ENCODE measurements at regions not wholly inside any gene's neighbourhood (a gene's known extent, or its start where the extent isn't known, plus 50 kb on each side); places are given as distances from the start of the nearest gene placed in this dataset.

DNA sequence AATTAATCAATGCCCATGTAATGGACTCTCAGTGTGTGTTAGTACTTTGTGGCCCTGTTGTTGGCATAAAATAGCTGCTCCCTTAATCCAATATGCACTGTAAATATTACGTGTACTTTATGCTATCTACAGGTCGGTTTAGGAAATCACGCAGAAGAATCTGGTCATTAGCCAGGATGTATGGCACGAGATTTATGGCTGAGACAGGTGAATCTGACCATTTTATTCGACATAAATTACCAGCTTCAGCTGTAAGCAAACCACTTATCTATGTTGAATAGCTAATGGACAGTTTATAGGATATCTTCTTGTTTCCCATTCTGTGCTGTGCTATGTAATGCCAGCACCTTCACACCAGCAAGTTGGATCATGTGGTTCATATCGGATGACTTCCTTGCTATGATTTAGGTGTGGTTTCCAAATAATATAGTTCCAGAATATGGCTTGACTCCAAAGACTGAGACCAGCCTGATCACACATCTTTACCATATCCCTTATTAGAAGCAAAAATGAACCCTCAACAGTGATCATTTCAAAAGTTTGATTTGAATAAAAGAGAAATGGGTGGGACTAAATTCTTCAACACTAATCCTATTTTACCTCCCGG is 301.4 kb downstream of the AHR start:
- CTCF ChIA-PET = no interaction called here
- Mint-ChIP-seq H3K27me3 (peaks cover 7% of the 10 kb centered on the region), H3K4me1 (ENCODE audit: low read depth) (no peaks in the 10 kb centered on the region), H3K27ac (no peak overlapping the region), H3K9me3 (peaks cover 6% of the 10 kb centered on the region), H3K4me3 (no peak overlapping the region), H3K36me3 (ENCODE audit: low read depth) (no peaks in the 10 kb centered on the region)
- DNase-seq = no peak
- intact Hi-C loops (cut with micrococcal nuclease) = no loop called here
- ATAC-seq = no peak
- POLR2A ChIA-PET = no interaction called here
- TF ChIP-seq, protein P1, sequence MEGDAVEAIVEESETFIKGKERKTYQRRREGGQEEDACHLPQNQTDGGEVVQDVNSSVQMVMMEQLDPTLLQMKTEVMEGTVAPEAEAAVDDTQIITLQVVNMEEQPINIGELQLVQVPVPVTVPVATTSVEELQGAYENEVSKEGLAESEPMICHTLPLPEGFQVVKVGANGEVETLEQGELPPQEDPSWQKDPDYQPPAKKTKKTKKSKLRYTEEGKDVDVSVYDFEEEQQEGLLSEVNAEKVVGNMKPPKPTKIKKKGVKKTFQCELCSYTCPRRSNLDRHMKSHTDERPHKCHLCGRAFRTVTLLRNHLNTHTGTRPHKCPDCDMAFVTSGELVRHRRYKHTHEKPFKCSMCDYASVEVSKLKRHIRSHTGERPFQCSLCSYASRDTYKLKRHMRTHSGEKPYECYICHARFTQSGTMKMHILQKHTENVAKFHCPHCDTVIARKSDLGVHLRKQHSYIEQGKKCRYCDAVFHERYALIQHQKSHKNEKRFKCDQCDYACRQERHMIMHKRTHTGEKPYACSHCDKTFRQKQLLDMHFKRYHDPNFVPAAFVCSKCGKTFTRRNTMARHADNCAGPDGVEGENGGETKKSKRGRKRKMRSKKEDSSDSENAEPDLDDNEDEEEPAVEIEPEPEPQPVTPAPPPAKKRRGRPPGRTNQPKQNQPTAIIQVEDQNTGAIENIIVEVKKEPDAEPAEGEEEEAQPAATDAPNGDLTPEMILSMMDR (IDR thresholded peaks at IDR 0.05) = no peak

DNA sequence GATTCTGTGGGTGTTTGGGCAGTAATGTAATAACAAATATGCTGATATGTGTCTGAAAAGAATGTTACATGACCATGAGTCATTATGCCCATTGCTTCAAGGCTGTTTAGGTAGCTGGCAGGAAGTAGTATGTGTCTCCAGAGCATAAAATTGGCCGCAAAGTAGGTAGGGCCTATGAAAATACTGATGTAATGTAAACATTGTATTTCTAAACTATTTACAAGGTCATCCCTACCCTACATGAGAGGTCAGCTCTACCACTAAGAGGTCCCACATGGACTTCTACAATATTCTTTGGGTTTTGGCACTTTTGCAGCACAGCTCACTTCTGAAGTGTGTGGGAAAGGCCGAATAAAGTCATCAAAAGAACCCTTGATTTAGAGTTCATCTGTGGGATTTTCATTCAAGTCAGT is 301.9 kb downstream of the AHR start:
- CTCF ChIA-PET = no interaction called here
- no peak overlapping the region for H3K4me3 Mint-ChIP-seq
- TF ChIP-seq, protein P1 (IDR thresholded peaks at IDR 0.05) = no peak
- H3K27ac Mint-ChIP-seq = no peak overlapping the region
- DNase-seq = no peak
- no peaks in the 10 kb centered on the region for H3K4me1 Mint-ChIP-seq (ENCODE audit: low read depth)
- H3K27me3 Mint-ChIP-seq = peaks cover 8% of the 10 kb centered on the region
- POLR2A ChIA-PET = no interaction called here
- intact Hi-C loops (cut with micrococcal nuclease) = no loop called here
- no peak for ATAC-seq
- H3K9me3 Mint-ChIP-seq = peaks cover 6% of the 10 kb centered on the region
- H3K36me3 Mint-ChIP-seq (ENCODE audit: low read depth) = no peaks in the 10 kb centered on the region

DNA sequence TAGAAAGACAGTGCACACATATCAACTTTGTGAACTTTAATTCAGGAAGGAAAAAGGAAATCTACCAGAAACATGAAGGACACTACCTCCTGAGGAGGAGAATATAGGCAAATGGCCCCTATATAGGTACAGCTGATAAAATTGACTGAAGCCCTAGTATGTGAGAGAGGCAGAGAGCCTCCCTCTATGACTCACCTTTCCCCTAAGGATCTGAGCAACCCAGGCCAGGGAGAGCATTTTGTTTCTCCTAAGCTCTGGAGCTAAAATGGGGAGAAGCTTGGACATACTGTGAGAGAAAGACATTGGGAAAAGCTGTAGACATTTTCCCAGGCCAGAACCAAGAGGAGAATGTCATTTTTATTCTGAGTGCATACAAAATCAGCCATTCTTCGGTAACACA is 303.5 kb downstream of the AHR start:
- H3K27ac Mint-ChIP-seq = no peak overlapping the region
- peaks cover 6% of the 10 kb centered on the region for H3K9me3 Mint-ChIP-seq
- H3K4me1 Mint-ChIP-seq (ENCODE audit: low read depth) = no peaks in the 10 kb centered on the region
- peaks cover 8% of the 10 kb centered on the region for H3K27me3 Mint-ChIP-seq
- CTCF ChIA-PET = no interaction called here
- H3K36me3 Mint-ChIP-seq (ENCODE audit: low read depth) = no peaks in the 10 kb centered on the region
- ATAC-seq (no peak), DNase-seq (no peak)
- H3K4me3 Mint-ChIP-seq = no peak overlapping the region
- intact Hi-C loops (cut with micrococcal nuclease) = no loop called here
- TF ChIP-seq, protein P1 (IDR thresholded peaks at IDR 0.05) = no peak
- POLR2A ChIA-PET = no interaction called here

DNA sequence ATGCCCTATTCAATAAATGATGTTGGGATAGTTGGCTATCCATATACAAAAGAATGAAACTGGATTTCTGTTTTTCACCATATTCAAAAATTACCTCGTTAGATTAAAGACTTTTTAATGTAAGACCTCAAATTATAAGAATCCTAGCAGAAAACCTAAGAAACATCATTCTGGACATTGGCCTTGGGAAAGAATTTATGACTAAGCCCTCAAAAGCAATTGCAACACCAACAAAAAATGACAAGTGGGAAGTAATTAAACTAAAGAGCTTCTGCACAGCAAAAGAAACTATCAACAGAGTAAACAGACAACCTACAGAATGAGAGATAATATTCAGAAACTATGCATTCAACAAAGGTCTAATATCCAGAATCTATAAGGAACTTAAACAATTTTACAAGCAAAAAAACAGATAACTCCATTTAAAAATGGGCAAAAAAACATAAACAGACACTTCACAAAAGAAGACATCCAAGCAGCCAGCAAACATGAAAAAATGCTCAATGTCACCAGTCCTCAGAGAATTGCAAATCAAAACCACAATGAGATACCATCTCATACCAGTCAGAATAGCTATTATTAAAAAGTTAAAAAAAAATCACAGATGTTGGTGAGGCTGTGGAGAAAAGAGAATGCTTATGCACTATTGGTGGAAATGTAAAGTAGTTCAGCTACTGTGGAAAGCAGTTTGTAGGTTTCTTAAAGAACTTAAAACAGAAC is 309.8 kb downstream of the AHR start:
- POLR2A ChIA-PET = no interaction called here
- intact Hi-C loops (cut with micrococcal nuclease) = no loop called here
- TF ChIP-seq, protein P1 (IDR thresholded peaks at IDR 0.05) = no peak
- Mint-ChIP-seq H3K27ac (no peak overlapping the region), H3K9me3 (peaks cover 6% of the 10 kb centered on the region), H3K4me3 (no peak overlapping the region), H3K4me1 (ENCODE audit: low read depth) (no peaks in the 10 kb centered on the region), H3K36me3 (ENCODE audit: low read depth) (no peaks in the 10 kb centered on the region), H3K27me3 (peaks cover 8% of the 10 kb centered on the region)
- CTCF ChIA-PET = no interaction called here
- no peak for ATAC-seq
- no peak for DNase-seq

DNA sequence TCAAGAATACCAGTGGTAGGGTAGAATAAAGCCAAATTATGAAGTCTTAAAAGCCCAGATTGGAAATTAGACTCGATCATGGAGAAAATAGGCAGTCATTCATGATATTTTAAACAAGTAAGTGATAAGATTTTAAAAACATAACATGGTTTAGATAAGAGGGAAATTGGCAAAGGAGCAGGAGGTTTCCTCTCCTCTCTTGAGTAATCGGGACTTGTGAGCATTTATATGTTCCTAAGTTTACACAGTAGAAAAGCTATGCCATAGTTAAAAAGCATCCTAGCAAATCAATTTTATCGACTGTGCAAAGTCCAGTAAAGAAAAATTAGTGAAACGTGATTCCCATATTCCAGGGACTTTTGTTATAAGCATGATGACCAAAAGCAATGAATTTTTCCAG is 313.2 kb downstream of the AHR start:
- ATAC-seq (no peak), DNase-seq (no peak)
- intact Hi-C loops (cut with micrococcal nuclease) = no loop called here
- H3K9me3 Mint-ChIP-seq = no peaks in the 10 kb centered on the region
- H3K4me3 Mint-ChIP-seq = no peak overlapping the region
- ChIA-PET CTCF (no interaction called here), POLR2A (no interaction called here)
- no peak overlapping the region for H3K27ac Mint-ChIP-seq
- no peaks in the 10 kb centered on the region for H3K36me3 Mint-ChIP-seq (ENCODE audit: low read depth)
- TF ChIP-seq, protein P1 (IDR thresholded peaks at IDR 0.05) = no peak
- no peaks in the 10 kb centered on the region for H3K27me3 Mint-ChIP-seq
- H3K4me1 Mint-ChIP-seq (ENCODE audit: low read depth) = no peaks in the 10 kb centered on the region
